Pancreas (tissue), 10 donors: ENCODE measurements at regions not wholly inside any gene's neighbourhood (a gene's known extent, or its start where the extent isn't known, plus 50 kb on each side); places are given as distances from the start of the nearest gene placed in this dataset.

Experiments
- ATAC-seq, 4 donors: fragments of 200-7000 bp; cut with Tn5 transposase; one replicate each; pipeline versions ENCODE4 v1.8.0 to v1.9.1; 2020; ENCODE audit warnings: mild to moderate bottlenecking in 4 of 4, moderate library complexity in 4 of 4
- DNase-seq, 6 donors: peaks; one replicate each; pipeline ENCODE4 v3.0.0-alpha.2; 2020
- FAIRE-seq: peaks from 2 replicates; lab custom pipeline; 2012; peaks lifted over from hg19 to GRCh38; lab: Jason Lieb, UNC
- H3K27ac ChIP-seq, 4 donors: fragments of 200-600 bp; sonication (generic); 1 replicate in 3 of 4; 2 replicates in 1 of 4; pipeline versions ENCODE4 v1.5.0 to v1.8.0; 2020
- H3K27me3 ChIP-seq, 4 donors: fragments of 200-600 bp; one replicate each; pipeline ENCODE4 v1.8.0; 2021
- H3K36me3 ChIP-seq, 3 donors: fragments of 200-600 bp; sonication (generic) in 1 of 3; one replicate each; pipeline versions ENCODE4 v1.5.0 to v1.8.0; 2020 to 2021
- H3K4me1 ChIP-seq, 3 donors: fragments of 200-600 bp; one replicate each; pipeline ENCODE4 v1.8.0; 2021
- H3K4me3 ChIP-seq, 4 donors: fragments of 200-600 bp; sonication (generic) in 2 of 4; one replicate each; pipeline versions ENCODE4 v1.5.0 to v1.8.0; 2020 to 2021
- H3K9me3 ChIP-seq, 4 donors: fragments of 200-600 bp; one replicate each; pipeline ENCODE4 v1.8.0; 2021
- WGBS, 2 donors: extraction: QIAGEN DNeasy Blood & Tissue Kit; methylation state at CpG; one replicate each; pipeline ENCODE4 v1.1.7; 2013; 5-methylcytosine and 5-hydroxymethylcytosine counted together
- intact Hi-C, 3 donors: fragments of 100-400 bp; cut with DNase I; formaldehyde crosslinking; loops; one replicate each; pipeline versions ENCODE4 v1.11.1 to v1.14.2; 2022
- TF ChIP-seq, protein P1 (sequence below), 4 donors: fragments of 200-600 bp; sonication (generic) in 3 of 4; IDR thresholded peaks; one replicate each; pipeline versions ENCODE4 v1.5.0 to v1.8.0; 2021; ENCODE audit warnings: antibody characterized with exemption in 4 of 4
- donor health status: healthy with polysubstance abuse.
- donor health status: DM: no; HTN: no; CAD: no; lungs with moderate emphysema.
- donor health status: DM: no; HTN: no; CAD: no.
- donor health status: control.
- donor health status: control.
- donor health status: Bipolar disorder and iron deficiency.
- donor health status: DM: yes; HTN: yes; CAD: no.
- donor health status: DM: no; HTN: no; CAD: no.
- donor health status: DM: no; HTN: no; CAD: no.
- donor health status: DM: yes; HTN: yes; CAD: no.

DNA sequence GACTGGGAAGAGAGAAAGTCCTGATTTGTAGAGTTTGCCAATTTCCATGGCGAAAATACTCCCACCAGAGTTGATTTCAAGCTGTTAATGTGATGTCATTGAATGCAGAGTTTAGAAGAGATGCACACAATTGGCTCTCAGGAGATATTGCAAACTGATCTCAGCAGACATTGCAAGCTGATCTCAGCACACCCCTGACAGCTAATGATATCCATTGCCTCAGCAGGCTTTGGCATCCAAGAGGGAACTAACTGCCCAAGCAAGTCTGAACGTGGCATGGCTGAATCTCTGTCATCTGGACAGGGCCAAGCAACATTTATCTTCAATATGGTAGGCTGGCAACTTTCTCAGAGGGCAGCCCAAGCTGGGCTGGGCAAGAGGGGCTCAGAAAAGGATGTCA lies 78.4 kb upstream of the CYP1B1 start:
- Histone ChIP-seq H3K4me3 (no peak overlapping the region), H3K9me3 (no peaks in the 10 kb centered on the region), H3K27ac (no peak overlapping the region), H3K4me1 (no peaks in the 10 kb centered on the region), H3K27me3 (no peaks in the 10 kb centered on the region), H3K36me3 (no peaks in the 10 kb centered on the region)
- intact Hi-C loops, result no loop called here
- 48 to 66% methylated on average over 2 of the region's 2 CpGs for WGBS, 2 donors
- FAIRE-seq (no peak), ATAC-seq (peak in 1 of 4 donors; percentile 34), DNase-seq (no peak)
- TF ChIP-seq, protein P1, sequence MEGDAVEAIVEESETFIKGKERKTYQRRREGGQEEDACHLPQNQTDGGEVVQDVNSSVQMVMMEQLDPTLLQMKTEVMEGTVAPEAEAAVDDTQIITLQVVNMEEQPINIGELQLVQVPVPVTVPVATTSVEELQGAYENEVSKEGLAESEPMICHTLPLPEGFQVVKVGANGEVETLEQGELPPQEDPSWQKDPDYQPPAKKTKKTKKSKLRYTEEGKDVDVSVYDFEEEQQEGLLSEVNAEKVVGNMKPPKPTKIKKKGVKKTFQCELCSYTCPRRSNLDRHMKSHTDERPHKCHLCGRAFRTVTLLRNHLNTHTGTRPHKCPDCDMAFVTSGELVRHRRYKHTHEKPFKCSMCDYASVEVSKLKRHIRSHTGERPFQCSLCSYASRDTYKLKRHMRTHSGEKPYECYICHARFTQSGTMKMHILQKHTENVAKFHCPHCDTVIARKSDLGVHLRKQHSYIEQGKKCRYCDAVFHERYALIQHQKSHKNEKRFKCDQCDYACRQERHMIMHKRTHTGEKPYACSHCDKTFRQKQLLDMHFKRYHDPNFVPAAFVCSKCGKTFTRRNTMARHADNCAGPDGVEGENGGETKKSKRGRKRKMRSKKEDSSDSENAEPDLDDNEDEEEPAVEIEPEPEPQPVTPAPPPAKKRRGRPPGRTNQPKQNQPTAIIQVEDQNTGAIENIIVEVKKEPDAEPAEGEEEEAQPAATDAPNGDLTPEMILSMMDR (IDR thresholded peaks at IDR 0.05), result no peak

DNA sequence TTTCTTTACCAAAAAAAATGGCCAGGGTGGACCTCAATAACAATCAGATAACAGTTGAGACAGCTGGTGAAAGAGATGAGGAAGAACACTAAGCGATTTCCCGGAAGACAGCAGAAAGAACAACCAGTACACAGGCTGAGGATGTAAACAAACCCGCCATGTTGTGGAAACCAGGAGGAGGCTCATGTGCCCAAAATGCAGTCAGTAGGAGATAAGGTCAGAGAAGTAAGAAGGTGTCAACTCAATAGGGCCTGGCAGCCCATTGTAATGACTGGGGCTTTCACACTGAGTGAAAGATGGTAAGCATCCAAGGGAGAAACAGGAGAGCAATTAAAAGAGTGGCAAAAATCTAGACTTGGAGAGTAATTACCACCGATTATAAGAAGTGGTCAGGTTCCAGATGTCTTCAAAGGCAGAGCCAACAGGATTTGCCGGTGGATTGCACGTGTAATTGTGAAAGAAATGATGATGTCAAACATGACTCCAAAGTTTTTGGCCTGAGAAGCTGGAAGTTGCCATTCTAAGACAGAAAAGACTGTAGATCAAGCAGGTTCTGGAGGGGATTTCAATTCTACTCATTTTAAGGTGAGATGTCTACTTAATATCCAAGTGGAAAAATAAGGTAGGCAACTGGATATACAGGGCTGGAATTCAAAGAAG lies 77.7 kb upstream of the CYP1B1 start:
- DNase-seq (no peak), FAIRE-seq (no peak), ATAC-seq (no peak)
- Histone ChIP-seq H3K9me3 (no peaks in the 10 kb centered on the region), H3K27me3 (no peaks in the 10 kb centered on the region), H3K27ac (no peak overlapping the region), H3K4me3 (no peak overlapping the region), H3K4me1 (no peaks in the 10 kb centered on the region), H3K36me3 (no peaks in the 10 kb centered on the region)
- intact Hi-C loops, result no loop called here
- whole genome bisulfite sequencing, 2 donors, result 86 to 89% methylated on average over 6 of the region's 6 CpGs
- TF ChIP-seq, protein P1 (IDR thresholded peaks at IDR 0.05), result no peak

DNA sequence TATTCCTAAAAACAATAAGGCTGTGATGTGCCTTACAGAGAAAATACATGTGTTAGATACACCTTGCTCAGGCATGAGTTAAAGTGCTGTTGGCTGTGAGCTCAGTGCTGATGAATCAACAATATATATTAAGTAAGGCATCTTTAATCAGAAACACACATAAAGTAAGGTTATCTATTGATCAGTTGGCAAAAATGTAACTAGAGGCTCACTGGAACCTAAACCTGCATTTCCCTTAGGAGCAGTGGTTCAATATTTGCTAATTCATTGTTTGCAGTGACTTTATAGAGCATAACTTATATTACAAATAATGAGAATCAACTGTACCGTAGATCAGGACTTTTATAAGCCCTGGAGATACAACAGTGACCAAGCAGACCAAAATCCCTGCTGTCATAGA lies 77.0 kb upstream of the CYP1B1 start:
- Histone ChIP-seq H3K4me1 (no peaks in the 10 kb centered on the region), H3K36me3 (no peaks in the 10 kb centered on the region), H3K9me3 (no peaks in the 10 kb centered on the region), H3K4me3 (no peak overlapping the region), H3K27me3 (no peaks in the 10 kb centered on the region), H3K27ac (no peak overlapping the region)
- FAIRE-seq, result no peak
- intact Hi-C loops, result no loop called here
- TF ChIP-seq, protein P1 (IDR thresholded peaks at IDR 0.05), result no peak
- WGBS, 2 donors, result 67 to 71% methylated on average over 1 of the region's 1 CpG
- no peak for DNase-seq
- ATAC-seq, result no peak

DNA sequence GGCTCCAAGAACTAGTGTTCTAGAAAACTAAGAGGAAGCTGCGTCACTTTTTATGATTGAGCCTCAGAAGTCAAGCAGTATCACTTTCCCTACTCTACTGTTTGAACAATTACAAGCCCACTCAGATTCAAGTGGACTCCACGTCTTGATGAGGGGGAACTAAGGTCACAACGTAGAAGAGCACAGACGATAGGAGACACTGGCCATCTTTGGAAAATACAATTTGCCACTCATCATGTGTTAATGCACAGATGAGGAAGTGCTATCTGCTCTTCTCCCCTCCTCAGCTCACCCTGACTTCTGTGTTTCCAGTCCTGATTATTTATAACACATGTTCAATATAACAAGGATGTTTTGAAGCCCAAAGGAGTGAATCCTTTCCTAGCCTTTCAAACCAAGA lies 76.1 kb upstream of the CYP1B1 start:
- DNase-seq, result no peak

DNA sequence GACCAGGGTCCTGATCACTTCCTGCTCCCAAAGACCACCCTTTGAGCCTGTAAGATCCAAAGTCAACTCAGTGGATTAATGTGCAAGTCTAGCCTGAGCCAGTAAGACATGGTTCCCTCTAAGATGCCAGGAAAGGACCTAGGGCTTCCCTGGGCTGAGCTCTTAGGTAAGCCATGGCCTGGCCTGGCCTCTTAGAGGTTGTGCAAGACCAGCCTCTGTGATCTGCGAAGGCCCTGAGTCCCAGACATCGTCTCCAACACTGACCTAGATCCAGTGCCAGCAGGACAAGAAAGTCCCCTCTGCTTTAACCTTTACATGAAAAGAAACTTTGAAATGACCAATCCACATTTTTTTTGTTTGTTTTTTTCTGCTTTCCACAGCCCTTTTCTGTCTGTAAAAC lies 73.6 kb upstream of the CYP1B1 start:
- Histone ChIP-seq H3K27me3 (no peaks in the 10 kb centered on the region), H3K4me3 (no peak overlapping the region), H3K4me1 (peaks cover 0 to 3% (median 0%) of the 10 kb centered on the region in 3 donors), H3K27ac (no peak overlapping the region), H3K9me3 (no peaks in the 10 kb centered on the region), H3K36me3 (no peaks in the 10 kb centered on the region)
- no peak for FAIRE-seq
- DNase-seq, result no peak
- 89% methylated on average over 2 of the region's 2 CpGs for WGBS, 2 donors
- ATAC-seq, result no peak
- TF ChIP-seq, protein P1 (IDR thresholded peaks at IDR 0.05), result no peak
- intact Hi-C loops, result no loop called here

More for the DNA sequence above, 76.1 kb upstream of the CYP1B1 start:
- intact Hi-C loops, result no loop called here
- no peaks in the 10 kb centered on the region for H3K27me3 ChIP-seq
- peaks cover 0 to 3% (median 0%) of the 10 kb centered on the region in 3 donors for H3K4me1 ChIP-seq
- H3K4me3 ChIP-seq, result no peak overlapping the region
- no peak overlapping the region for H3K27ac ChIP-seq
- 71 to 82% methylated on average over 4 of the region's 4 CpGs for WGBS, 2 donors
- no peaks in the 10 kb centered on the region for H3K36me3 ChIP-seq
- FAIRE-seq (no peak), ATAC-seq (no peak)
- TF ChIP-seq, protein P1 (IDR thresholded peaks at IDR 0.05), result no peak
- no peaks in the 10 kb centered on the region for H3K9me3 ChIP-seq
